MG63 (cell line): ENCODE measurements at regions not wholly inside any gene's neighbourhood (a gene's known extent, or its start where the extent isn't known, plus 50 kb on each side); places are given as distances from the start of the nearest gene placed in this dataset.

Experiments
- DNase-seq: peaks from one replicate; pipeline ENCODE4 v3.0.0-alpha.2; 2020
- H3K27me3 ChIP-seq: fragments of 250-450 bp; sonication (Bioruptor Pico); 2 replicates; pipeline ENCODE4 v1.5.1; 2020; ENCODE audit warnings: mild to moderate bottlenecking, moderate library complexity
- H3K36me3 ChIP-seq: fragments of 250-450 bp; sonication (Bioruptor Pico); 2 replicates; pipeline ENCODE4 v1.5.1; 2020; ENCODE audit warnings: mild to moderate bottlenecking, moderate library complexity
- H3K4me3 ChIP-seq: fragments of 250-450 bp; sonication (Bioruptor Pico); 2 replicates; pipeline ENCODE4 v1.5.1; 2020; ENCODE audit warnings: mild to moderate bottlenecking, moderate library complexity
- H3K9me3 ChIP-seq: fragments of 250-450 bp; sonication (Bioruptor Pico); 2 replicates; pipeline ENCODE4 v1.5.1; 2020; ENCODE audit warnings: mild to moderate bottlenecking, moderate library complexity

DNA sequence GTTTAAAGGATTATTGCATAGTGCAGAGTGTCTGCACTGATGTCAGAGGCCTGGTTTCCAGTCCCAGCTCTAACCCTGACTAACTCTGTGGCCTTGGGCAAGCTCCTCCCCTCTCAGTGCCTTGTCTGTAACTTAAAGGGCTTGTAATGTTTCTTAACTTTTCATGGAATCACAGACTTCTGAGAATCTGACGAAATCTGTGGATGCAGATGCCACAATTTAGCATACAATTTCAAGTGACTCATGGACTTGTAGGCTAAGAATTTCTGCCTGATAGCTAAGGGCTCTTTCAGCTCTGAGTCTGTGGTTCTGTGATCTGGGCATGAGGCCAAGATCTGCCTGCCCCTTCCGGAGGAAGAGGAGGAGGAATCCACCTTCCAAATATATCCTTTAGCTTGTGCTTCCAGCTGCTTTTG, 236.9 kb downstream of the AR start:
- no peaks in the 10 kb centered on the region for H3K9me3 ChIP-seq
- H3K4me3 ChIP-seq, result no peak overlapping the region
- peak; percentile 75 for DNase-seq
- H3K36me3 ChIP-seq, result no peaks in the 10 kb centered on the region
- no peaks in the 10 kb centered on the region for H3K27me3 ChIP-seq

DNA sequence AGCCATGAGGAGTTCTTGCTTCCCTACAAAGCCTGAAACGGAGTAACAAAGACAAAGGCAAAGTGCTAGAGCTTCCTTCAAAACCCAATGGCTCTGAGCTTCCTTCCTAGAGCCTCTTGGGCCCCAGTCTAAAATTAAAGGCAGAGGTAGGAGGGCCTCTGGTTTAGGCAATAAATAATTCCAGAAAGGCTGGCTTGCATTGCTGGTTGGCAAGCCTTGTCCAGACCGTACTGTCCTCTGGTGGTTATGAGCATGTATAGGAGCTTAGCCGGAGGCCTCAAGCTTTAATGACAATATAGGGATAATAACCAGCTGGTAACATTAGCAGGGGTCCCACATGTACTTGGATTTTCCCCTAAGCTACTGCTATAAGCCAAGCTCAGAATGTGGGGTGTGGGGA, 237.3 kb downstream of the AR start:
- Histone ChIP-seq H3K36me3 (no peaks in the 10 kb centered on the region), H3K9me3 (no peaks in the 10 kb centered on the region), H3K4me3 (no peak overlapping the region), H3K27me3 (no peaks in the 10 kb centered on the region)
- peak; percentile 0 for DNase-seq

DNA sequence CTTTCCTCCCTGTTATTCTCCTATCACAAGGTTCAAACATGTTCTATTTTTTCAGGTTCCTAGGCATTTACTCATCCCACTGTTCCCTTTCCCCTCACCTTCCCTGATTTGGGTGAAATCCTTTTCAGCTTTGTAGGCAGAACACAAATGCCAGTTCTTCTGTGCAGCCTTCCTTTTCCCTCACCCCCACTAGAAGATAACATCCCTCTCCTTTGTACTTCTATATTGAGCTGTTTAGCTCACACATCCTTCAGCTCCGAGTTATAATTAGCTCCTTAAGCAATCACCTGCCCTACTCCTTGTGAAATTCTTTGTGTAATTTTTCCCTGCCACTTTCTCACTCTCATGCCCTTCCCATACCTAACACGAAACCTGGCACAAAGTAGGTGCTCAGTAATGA, 240.9 kb downstream of the AR start:
- Histone ChIP-seq H3K36me3 (no peaks in the 10 kb centered on the region), H3K9me3 (no peaks in the 10 kb centered on the region), H3K4me3 (no peak overlapping the region), H3K27me3 (no peaks in the 10 kb centered on the region)
- DNase-seq, result no peak

- Histone ChIP-seq H3K36me3 (no peaks in the 10 kb centered on the region), H3K27me3 (no peaks in the 10 kb centered on the region), H3K4me3 (no peak overlapping the region), H3K9me3 (no peaks in the 10 kb centered on the region)
- no peak for DNase-seq
These were observed 243.4 kb downstream of the AR start for GRCh38 chrX:67787196-67787595.

DNA sequence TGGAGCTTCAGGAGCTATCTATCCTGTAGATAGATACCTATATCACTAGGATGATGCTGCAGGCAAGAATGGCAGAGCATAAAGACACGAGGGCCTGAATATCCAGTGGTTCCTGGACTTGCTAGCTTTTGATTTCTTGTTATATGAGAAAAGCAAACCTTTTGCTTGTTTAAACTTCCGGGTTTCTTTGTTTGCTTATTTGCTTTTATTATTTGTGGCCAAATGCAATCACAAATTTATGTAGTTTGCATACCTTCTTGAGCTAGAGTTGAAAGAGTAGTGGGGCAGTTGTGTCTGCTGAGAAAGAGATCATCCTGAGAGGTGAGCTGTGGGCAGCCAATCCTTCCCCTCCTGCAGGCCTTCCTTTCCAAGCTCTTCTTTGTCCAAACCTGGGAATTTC, 245.7 kb downstream of the AR start:
- no peaks in the 10 kb centered on the region for H3K36me3 ChIP-seq
- no peaks in the 10 kb centered on the region for H3K9me3 ChIP-seq
- no peak for DNase-seq
- no peak overlapping the region for H3K4me3 ChIP-seq
- no peaks in the 10 kb centered on the region for H3K27me3 ChIP-seq
